A673 (cell line): ENCODE measurements at regions not wholly inside any gene's neighbourhood (a gene's known extent, or its start where the extent isn't known, plus 50 kb on each side); places are given as distances from the start of the nearest gene placed in this dataset.

Source experiments
- CTCF ChIP-seq: fragments of 300-800, 200-600 bp; sonication (generic); conservative IDR thresholded peaks from 2 replicates; pipeline ENCODE4 v1.5.1; 2017; ENCODE audit warnings: low read depth, mild to moderate bottlenecking, antibody characterized with exemption, low read length, moderate library complexity, mixed read lengths
- EZH2 ChIP-seq: fragments of 200-600 bp; sonication (generic); IDR thresholded peaks from 2 replicates; pipeline ENCODE4 v1.6.1; 2017; ENCODE audit warnings: borderline replicate concordance, low read depth, mild to moderate bottlenecking, mixed read lengths, antibody characterized with exemption, low read length; ENCODE audit not compliant: poor library complexity, severe bottlenecking

GRCh38 chr17:59511726-59512125, 53.7 kb upstream of the DHX40 start:
- TF ChIP-seq CTCF (no peak), EZH2 (no peak)
